T-helper 1 cell treated with Interleukin-12 subunit alpha and Interleukin-12 subunit beta and Interleukin-4 antibody, amounts not matched to agents 30 ng/mL and 1 ng/mL, for 36 hours (primary cell): ENCODE measurements at regions not wholly inside any gene's neighbourhood (a gene's known extent, or its start where the extent isn't known, plus 50 kb on each side); places are given as distances from the start of the nearest gene placed in this dataset.

Source experiments
- intact Hi-C: fragments of 100-400 bp; cut with micrococcal nuclease; formaldehyde crosslinking; loops from one replicate; pipeline ENCODE4 v1.15.1; 2024

- intact Hi-C loops = no loop called here
Observed at GRCh38 chr3:153714588-153715290, 406.5 kb upstream of the ARHGEF26 start.

DNA sequence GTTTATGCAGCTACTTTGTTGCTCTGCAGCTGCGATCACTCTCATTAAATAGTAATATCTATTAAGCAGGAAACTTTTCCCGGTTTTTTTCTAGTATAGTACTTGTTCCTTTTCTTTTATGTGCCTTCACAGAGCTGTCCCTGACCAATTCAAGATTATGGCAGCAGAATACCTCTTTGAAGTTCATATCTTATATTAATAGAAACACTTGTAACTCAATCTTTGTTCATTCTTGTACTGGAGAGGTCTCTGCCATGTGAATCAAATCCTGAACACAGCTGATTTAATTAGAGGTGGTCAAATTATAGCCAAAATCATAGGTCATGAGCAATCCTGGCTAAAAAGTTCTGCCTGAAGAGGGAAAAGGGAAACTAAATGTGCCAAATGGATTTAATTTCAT lies 399.0 kb upstream of the ARHGEF26 start:
- intact Hi-C loops = no loop called here

GRCh38 chr3:153731071-153731470 lies 390.1 kb upstream of the ARHGEF26 start:
- intact Hi-C loops = no loop called here

GRCh38 chr3:153734777-153735551 lies 386.2 kb upstream of the ARHGEF26 start:
- intact Hi-C loops = no loop called here

DNA sequence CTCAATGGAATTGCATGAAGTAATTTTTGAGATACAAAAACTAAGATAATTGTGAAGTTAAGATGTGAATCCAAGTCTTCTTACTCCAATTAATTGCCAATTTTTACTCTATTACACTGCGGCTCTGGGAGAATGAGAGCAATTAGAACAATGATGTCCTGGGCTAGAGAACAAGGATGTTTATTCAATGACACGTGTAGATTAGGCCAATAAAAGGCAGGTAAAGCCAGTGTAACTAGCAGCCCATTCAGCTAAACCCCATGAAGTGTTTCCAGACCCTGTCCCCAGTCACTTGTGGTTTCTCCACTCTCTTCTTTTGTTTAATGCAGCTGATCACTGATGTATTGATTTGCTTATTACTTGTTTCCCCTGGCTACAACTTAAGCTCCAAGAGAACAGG lies 381.1 kb upstream of the ARHGEF26 start:
- intact Hi-C loops = no loop called here

- intact Hi-C loops = no loop called here
Observed at GRCh38 chr3:153744889-153745288, 376.3 kb upstream of the ARHGEF26 start.

DNA sequence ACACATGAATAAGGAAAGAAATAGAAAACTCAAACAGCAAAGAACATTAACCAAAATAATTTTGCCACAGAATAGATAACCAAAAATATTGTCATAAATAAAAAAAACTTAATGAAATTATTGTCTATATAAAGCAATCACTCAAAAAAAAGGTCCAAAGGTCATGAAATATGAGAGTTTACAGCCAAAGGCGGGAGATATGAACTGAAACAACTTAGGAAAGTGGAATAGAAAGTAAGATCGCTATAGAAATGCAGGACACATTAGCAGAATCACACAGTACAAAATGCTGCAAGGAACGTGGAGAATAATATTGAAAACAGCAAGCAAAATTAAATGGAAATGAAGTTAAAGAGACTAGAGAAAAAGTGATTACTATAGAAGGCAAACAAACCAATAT lies 375.0 kb upstream of the ARHGEF26 start:
- intact Hi-C loops = no loop called here

DNA sequence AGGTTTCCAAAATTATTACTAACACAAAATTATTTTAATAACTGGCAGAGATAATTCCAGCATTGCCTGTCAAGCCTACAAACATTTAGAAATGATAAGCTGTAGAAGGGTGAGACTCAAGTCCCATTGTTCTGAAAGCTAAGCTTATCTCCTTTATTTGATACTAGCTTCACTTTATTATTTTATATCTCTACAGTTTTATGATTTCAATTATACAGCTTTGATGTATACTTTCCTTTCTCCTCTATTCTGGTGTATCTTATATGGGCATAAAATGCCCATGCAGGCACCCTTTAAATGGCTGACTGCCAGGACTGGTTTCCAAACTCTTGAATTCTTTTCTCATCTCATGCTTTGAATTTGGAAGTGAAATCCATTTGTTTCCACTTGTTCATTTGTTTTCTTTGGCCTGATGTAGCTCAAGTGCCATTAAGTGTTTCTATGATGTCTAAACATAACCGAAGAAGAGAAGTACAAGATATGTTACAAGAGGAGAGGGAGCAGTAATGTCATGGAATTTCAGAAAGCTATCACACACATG lies 372.1 kb upstream of the ARHGEF26 start:
- intact Hi-C loops = no loop called here

GRCh38 chr3:153752405-153753027 lies 368.7 kb upstream of the ARHGEF26 start:
- intact Hi-C loops = no loop called here

DNA sequence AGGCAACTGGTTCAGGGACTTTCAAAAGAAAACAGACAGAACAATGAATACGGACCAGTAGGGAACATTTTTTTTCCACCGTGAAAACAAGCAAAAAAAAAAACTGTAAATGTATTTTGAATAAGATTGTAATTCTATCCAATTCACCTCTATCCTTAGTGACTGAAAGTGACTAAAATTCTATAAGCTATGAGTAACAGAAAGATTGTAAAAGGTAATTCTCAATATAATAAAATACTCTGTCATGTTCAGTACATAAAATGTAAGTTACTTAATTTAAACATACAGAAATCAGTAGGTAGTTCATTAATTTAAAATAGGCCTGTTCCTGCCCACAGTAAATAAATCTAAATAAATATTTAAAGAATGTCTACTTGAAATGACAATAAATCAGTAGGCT lies 368.2 kb upstream of the ARHGEF26 start:
- intact Hi-C loops = no loop called here

GRCh38 chr3:153756816-153757215 lies 364.4 kb upstream of the ARHGEF26 start:
- intact Hi-C loops = no loop called here

DNA sequence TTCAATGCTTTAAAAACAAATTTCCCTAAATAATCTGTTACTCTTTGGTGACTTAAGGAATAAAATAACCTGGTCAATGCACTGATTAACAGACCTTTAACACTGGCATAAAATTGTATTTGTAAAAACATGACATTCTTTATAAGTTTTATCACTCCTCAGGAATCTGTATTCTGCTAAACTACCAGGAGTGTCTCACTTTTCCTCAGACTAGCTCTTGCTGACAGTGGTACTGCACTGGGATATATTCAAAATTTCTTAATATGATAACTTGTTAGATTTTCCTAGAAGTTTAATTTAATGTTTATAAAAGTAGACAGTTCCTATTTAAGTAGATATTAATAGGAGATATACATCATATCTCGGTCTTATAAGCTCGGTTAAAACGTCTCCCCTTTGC lies 363.4 kb upstream of the ARHGEF26 start:
- intact Hi-C loops = no loop called here

DNA sequence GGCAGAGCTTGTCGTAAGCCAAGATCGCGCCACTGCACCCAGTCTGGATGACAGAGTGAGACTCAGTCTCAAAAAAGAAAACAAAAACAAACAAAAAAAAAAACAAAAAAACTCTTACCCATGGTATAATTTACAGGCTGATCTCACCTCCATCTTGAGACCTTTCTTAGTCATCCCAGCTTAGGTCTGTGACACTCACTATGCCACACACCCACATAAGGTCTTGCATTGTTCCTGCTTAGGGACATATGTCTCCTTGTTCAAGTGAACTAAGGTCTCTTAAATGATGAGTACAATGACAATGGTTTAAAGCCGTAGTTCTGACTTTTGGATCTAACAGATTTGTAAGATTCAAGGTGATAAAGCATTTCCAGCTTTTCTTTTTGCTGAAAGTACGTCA lies 360.2 kb upstream of the ARHGEF26 start:
- intact Hi-C loops = no loop called here

GRCh38 chr3:153762411-153763235 lies 358.6 kb upstream of the ARHGEF26 start:
- intact Hi-C loops = no loop called here

GRCh38 chr3:153767601-153768560 lies 353.3 kb upstream of the ARHGEF26 start:
- intact Hi-C loops = loop anchor here (2.0 to 5.0 kb wide), 3 partner anchors 243 to 326 kb away; no protein-coding TSS in a partner anchor

- intact Hi-C loops = loop anchor here (1.0 to 5.0 kb wide), 9 partner anchors 174 to 743 kb away; no protein-coding TSS in a partner anchor
Observed at GRCh38 chr3:153768561-153769469, 352.4 kb upstream of the ARHGEF26 start.

DNA sequence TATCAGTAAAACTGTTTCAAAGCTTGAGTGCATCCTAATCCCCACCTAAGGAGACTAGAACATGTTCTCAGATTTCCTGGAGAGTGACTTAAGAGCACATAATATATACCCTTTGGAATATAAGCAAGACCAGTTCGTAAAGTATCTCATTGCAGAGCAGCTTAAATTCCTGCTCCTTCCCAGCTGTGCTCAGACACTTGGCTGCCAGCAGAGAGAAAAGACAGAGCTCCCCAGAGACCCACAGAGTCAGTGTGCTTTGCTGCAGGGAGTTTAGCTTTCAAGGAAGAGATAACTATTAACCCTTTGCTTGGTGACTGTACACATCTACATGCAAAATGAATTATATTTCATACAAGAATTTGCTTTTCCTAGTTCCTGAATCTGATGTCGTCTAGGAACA lies 338.1 kb upstream of the ARHGEF26 start:
- intact Hi-C loops = no loop called here

- intact Hi-C loops = no loop called here
Observed at GRCh38 chr3:153783741-153784480, 337.3 kb upstream of the ARHGEF26 start.
